Hepatocyte (in vitro differentiated cells): ENCODE measurements at regions not wholly inside any gene's neighbourhood (a gene's known extent, or its start where the extent isn't known, plus 50 kb on each side); places are given as distances from the start of the nearest gene placed in this dataset.
A peak's percentile ranks its signal among the peaks of the same experiment; 100 is the strongest.
"Not testable (repeated sequence)": the region's sequence is repeated elsewhere in the genome, so short reads cannot be mapped to it uniquely, and the experiment has no call there.

Source experiments
- DNase-seq: peaks from one replicate; pipeline ENCODE4 v3.0.0-alpha.2; 2016; ENCODE audit warnings: low spot score
- H2AFZ ChIP-seq: fragments of 200-600 bp; sonication (generic); 2 replicates; pipeline ENCODE4 v1.6.0; 2016; ENCODE audit warnings: antibody characterized with exemption, mild to moderate bottlenecking
- H3K27ac ChIP-seq: fragments of 200-600 bp; sonication (generic); 2 replicates; pipeline ENCODE4 v1.5.1; 2016; ENCODE audit warnings: mild to moderate bottlenecking
- H3K27me3 ChIP-seq: fragments of 200-600 bp; sonication (generic); 2 replicates; pipeline ENCODE4 v1.6.1; 2016
- H3K36me3 ChIP-seq: fragments of 200-600 bp; sonication (generic); replicated peaks from 2 replicates; pipeline ENCODE4 v1.5.1; 2016; ENCODE audit warnings: low read depth; ENCODE audit not compliant: insufficient read depth
- H3K4me1 ChIP-seq: fragments of 200-600 bp; sonication (generic); 2 replicates; pipeline ENCODE4 v1.5.1; 2016; ENCODE audit warnings: mild to moderate bottlenecking, moderate library complexity; ENCODE audit not compliant: insufficient read depth
- H3K4me2 ChIP-seq: fragments of 200-600 bp; sonication (generic); 2 replicates; pipeline ENCODE4 v1.6.0; 2016
- H3K4me3 ChIP-seq: fragments of 200-600 bp; sonication (generic); 2 replicates; pipeline ENCODE4 v1.5.1; 2016; ENCODE audit warnings: mild to moderate bottlenecking
- H3K79me2 ChIP-seq: fragments of 200-600 bp; sonication (generic); 2 replicates; pipeline ENCODE4 v1.6.0; 2017; ENCODE audit warnings: mild to moderate bottlenecking
- H3K9me2 ChIP-seq: fragments of 200-600 bp; sonication (generic); replicated peaks from 2 replicates; pipeline ENCODE4 v1.6.0; 2017; ENCODE audit warnings: mild to moderate bottlenecking; ENCODE audit not compliant: insufficient read depth
- H3K9me3 ChIP-seq: fragments of 200-600 bp; sonication (generic); 2 replicates; pipeline ENCODE4 v1.5.1; 2016; ENCODE audit warnings: low read depth, mild to moderate bottlenecking
- H4K20me1 ChIP-seq: fragments of 200-600 bp; sonication (generic); 2 replicates; pipeline ENCODE4 v1.6.0; 2016; ENCODE audit warnings: mild to moderate bottlenecking; ENCODE audit not compliant: insufficient read depth, poor library complexity, severe bottlenecking
- EZH2 ChIP-seq: fragments of 200-600 bp; sonication (generic); IDR thresholded peaks from 2 replicates; pipeline ENCODE4 v1.6.1; 2016; ENCODE audit warnings: antibody characterized with exemption, mild to moderate bottlenecking, borderline replicate concordance
- EZH2phosphoT487 ChIP-seq: fragments of 200-600 bp; sonication (generic); IDR thresholded peaks from one replicate; pipeline ENCODE4 v1.6.1; 2018; ENCODE audit warnings: antibody characterized with exemption, mild to moderate bottlenecking, low read depth, moderate library complexity; ENCODE audit not compliant: unreplicated experiment, severe bottlenecking
- WGBS: methylation state at CpG from one replicate; pipeline ENCODE4 v1.1.6; 2016; ENCODE audit warnings: low lambda C conversion rate; ENCODE audit errors: missing lambda C conversion rate; 5-methylcytosine and 5-hydroxymethylcytosine counted together
- TF ChIP-seq, protein P1 (sequence below): fragments of 200-600 bp; sonication (generic); IDR thresholded peaks from 2 replicates; pipeline ENCODE4 v1.5.1; 2016; ENCODE audit warnings: antibody characterized with exemption, mild to moderate bottlenecking; ENCODE audit not compliant: poor library complexity

DNA sequence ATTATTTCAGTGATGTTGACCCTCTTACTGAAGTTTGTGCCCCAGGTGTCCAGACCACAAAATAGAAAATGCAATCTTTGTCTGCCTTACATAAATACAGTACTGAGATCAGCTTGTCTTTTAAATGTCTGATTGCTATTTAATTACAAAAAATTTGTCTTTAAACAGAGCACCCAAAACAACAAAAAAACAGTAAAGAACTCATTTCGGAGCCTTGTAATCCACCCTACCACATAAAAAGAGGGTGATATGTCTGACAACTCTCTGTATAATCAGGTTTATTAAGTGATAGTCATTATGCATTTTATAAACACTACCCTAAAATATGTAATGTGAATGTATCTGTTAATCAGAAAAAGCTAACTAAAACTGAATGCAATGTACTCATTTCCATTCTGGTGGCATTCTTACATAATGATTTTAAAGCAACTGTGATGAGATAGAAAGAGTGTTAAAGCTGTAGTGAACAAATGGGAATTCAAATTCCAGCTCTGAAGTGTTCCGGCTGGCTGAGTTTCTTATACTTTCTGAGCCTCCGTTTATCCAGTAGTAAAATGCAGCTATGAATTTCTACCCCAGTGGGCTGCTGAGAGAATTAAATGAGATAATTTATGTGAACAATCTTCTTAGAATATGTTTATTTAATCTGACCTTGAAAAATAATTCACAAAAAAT, 486.6 kb downstream of the USP25 start:
- Histone ChIP-seq H3K4me1 (peaks cover 13% of the 10 kb centered on the region), H3K4me3 (no peak overlapping the region), H3K36me3 (no peaks in the 10 kb centered on the region), H3K9me3 (no peaks in the 10 kb centered on the region), H2AFZ (no peak overlapping the region), H3K9me2 (no peaks in the 10 kb centered on the region), H3K27ac (no peak overlapping the region), H3K79me2 (no peaks in the 10 kb centered on the region), H4K20me1 (no peaks in the 10 kb centered on the region), H3K4me2 (no peak overlapping the region), H3K27me3 (no peaks in the 10 kb centered on the region)
- TF ChIP-seq EZH2 = no peak
- DNase-seq = no peak
- WGBS = 69% methylated on average over 3 of the region's 3 CpGs

DNA sequence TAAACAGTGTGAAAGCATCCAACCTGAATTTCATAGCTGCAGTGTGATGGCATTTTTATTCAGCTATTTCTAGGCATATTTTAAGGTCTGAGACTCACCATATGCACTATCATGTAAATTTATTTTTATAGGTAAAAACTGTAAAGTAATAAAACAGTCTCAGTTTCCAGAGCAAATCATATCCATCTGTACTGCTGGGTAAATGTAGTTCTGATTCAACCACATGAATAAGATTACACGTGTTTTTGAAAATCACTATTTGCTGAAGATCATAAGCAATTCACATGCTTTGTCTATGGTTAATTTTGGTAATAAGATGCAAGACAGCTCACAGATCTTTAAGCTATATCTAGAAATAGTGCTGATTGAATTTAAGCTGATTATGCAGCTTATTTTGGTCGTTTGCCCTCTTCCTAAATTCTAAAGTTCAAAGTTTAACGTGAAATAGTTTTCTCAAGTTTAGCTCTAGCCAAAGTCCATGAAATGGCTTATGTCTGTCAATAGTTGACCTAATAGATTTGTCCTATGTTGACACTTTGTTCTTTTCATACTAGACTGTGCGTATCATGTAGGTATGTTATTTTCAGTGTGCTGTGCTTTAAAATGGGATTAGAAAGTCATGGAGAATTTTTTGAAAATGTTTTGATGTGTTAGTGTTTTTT, 489.0 kb downstream of the USP25 start:
- H3K4me2 ChIP-seq = no peak overlapping the region
- H3K79me2 ChIP-seq = no peaks in the 10 kb centered on the region
- H3K4me1 ChIP-seq = no peaks in the 10 kb centered on the region
- no peak for DNase-seq
- no peak overlapping the region for H3K27ac ChIP-seq
- TF ChIP-seq EZH2 = no peak
- TF ChIP-seq EZH2phosphoT487 = no peak
- H3K27me3 ChIP-seq = no peaks in the 10 kb centered on the region
- no peaks in the 10 kb centered on the region for H3K9me2 ChIP-seq
- 67% methylated on average over 4 of the region's 4 CpGs for WGBS
- no peak overlapping the region for H2AFZ ChIP-seq
- no peaks in the 10 kb centered on the region for H4K20me1 ChIP-seq
- no peak overlapping the region for H3K4me3 ChIP-seq
- no peaks in the 10 kb centered on the region for H3K9me3 ChIP-seq
- no peaks in the 10 kb centered on the region for H3K36me3 ChIP-seq

DNA sequence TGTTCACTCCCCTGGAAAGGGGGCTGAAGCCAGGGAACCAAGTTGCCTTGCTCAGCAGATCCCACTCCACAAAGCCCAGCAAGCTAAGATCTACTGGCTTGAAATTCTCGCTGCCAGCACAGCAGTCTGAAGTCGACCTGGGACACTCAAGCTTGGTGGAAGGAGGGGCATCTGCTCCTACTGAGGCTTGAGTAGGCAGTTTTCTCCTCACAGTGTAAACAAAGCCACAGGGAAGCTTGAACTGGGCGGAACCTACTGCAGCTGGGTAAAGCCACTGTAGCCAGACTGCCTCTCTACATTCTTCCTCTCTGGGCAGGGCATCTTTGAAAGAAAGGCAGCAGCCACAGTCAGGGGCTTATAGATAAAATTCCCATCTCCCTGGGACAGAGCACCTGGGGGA, 495.0 kb downstream of the USP25 start:
- not testable (repeated sequence) for H3K4me1 ChIP-seq, H3K36me3 ChIP-seq, H3K4me3 ChIP-seq, H3K27ac ChIP-seq, H3K27me3 ChIP-seq, H3K79me2 ChIP-seq, H3K4me2 ChIP-seq, H3K9me2 ChIP-seq, H3K9me3 ChIP-seq, H2AFZ ChIP-seq, H4K20me1 ChIP-seq
- WGBS = 63% methylated on average over 3 of the region's 3 CpGs
- DNase-seq = peak; percentile 30

DNA sequence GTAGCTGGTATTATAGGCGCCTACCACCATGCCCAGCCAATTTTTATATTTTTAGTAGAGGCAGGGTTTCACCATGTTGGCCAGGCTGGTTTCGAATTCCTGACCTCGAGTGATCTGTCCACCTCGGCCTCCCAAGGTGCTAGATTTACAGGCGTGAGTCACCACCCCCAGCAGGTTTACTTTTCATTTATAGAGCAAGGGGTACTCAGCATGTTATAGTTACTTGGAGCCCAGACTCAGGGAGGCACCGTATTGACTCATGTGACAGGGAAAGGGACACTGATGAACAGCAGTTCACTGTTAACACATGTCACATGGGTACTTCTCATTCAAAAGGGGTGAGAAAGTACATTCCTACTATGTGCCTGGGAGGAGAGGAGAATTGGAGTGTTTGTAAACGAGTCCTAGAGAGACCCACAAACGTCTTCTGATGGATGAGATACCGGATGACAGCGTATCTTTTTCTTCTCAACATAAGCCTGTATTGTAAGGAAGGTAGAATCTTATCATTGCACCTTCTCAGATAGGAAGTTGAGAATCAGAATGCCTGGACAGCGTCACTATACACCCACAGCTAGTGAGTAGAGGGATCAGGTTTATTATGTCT, 510.0 kb downstream of the USP25 start:
- H3K27ac ChIP-seq = no peak overlapping the region
- H3K9me3 ChIP-seq = no peaks in the 10 kb centered on the region
- H3K4me3 ChIP-seq = no peak overlapping the region
- H3K4me1 ChIP-seq = no peaks in the 10 kb centered on the region
- DNase-seq = peak; percentile 16
- H3K9me2 ChIP-seq = no peaks in the 10 kb centered on the region
- H3K79me2 ChIP-seq = no peaks in the 10 kb centered on the region
- H2AFZ ChIP-seq = no peak overlapping the region
- no peak overlapping the region for H3K4me2 ChIP-seq
- no peaks in the 10 kb centered on the region for H4K20me1 ChIP-seq
- H3K27me3 ChIP-seq = no peaks in the 10 kb centered on the region
- 54% methylated on average over 11 of the region's 11 CpGs for WGBS
- no peak for TF ChIP-seq EZH2phosphoT487
- TF ChIP-seq EZH2 = no peak
- TF ChIP-seq, protein P1, sequence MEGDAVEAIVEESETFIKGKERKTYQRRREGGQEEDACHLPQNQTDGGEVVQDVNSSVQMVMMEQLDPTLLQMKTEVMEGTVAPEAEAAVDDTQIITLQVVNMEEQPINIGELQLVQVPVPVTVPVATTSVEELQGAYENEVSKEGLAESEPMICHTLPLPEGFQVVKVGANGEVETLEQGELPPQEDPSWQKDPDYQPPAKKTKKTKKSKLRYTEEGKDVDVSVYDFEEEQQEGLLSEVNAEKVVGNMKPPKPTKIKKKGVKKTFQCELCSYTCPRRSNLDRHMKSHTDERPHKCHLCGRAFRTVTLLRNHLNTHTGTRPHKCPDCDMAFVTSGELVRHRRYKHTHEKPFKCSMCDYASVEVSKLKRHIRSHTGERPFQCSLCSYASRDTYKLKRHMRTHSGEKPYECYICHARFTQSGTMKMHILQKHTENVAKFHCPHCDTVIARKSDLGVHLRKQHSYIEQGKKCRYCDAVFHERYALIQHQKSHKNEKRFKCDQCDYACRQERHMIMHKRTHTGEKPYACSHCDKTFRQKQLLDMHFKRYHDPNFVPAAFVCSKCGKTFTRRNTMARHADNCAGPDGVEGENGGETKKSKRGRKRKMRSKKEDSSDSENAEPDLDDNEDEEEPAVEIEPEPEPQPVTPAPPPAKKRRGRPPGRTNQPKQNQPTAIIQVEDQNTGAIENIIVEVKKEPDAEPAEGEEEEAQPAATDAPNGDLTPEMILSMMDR = no peak
- no peaks in the 10 kb centered on the region for H3K36me3 ChIP-seq

GRCh38 chr21:16241016-16241415, 511.2 kb downstream of the USP25 start:
- H3K36me3 ChIP-seq = no peaks in the 10 kb centered on the region
- 85% methylated on average over 2 of the region's 2 CpGs for WGBS
- no peaks in the 10 kb centered on the region for H3K9me3 ChIP-seq
- H3K9me2 ChIP-seq = no peaks in the 10 kb centered on the region
- H4K20me1 ChIP-seq = no peaks in the 10 kb centered on the region
- H2AFZ ChIP-seq = no peak overlapping the region
- TF ChIP-seq, protein P1 = no peak
- no peak for TF ChIP-seq EZH2
- TF ChIP-seq EZH2phosphoT487 = no peak
- no peaks in the 10 kb centered on the region for H3K79me2 ChIP-seq
- H3K27me3 ChIP-seq = no peaks in the 10 kb centered on the region
- H3K4me3 ChIP-seq = no peak overlapping the region
- no peak overlapping the region for H3K4me2 ChIP-seq
- no peak overlapping the region for H3K27ac ChIP-seq
- no peak for DNase-seq
- no peaks in the 10 kb centered on the region for H3K4me1 ChIP-seq
